SKM-1 (cell line): ENCODE measurements at regions not wholly inside any gene's neighbourhood (a gene's known extent, or its start where the extent isn't known, plus 50 kb on each side); places are given as distances from the start of the nearest gene placed in this dataset.
"Not testable (repeated sequence)": the region's sequence is repeated elsewhere in the genome, so short reads cannot be mapped to it uniquely, and the experiment has no call there.

Experiments used
- DNase-seq: peaks from one replicate; lab custom pipeline; 2025; ENCODE audit not compliant: unreplicated experiment; lab: John Stamatoyannopoulos, UW

DNA sequence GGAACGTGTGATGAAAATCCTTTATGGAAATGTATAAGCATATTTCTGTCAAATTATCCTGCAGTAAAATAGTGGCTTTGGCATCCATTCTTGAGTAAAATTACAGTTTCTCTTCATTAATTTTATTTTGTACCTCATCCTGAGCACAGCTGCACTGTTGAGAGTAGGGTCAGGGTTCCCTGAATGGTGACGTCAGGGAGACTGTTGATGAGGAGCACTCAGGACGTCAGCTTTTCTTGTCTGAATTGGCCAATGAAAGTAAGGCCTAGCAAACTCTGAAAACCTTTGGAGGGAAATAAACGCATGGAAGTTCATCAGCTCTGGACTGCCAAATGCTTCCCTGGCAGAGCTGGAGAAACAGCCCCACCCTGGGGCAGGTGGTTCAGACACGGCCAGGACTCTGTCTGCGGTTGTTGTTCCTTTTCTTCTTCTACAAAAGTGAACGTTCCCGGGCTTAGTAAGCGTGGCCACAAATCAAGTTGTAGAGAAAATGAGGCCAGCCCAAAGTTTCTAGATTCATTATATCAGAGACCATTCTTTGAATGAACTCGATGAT is 179.7 kb upstream of the EXOC2 start:
- no peak for DNase-seq

DNA sequence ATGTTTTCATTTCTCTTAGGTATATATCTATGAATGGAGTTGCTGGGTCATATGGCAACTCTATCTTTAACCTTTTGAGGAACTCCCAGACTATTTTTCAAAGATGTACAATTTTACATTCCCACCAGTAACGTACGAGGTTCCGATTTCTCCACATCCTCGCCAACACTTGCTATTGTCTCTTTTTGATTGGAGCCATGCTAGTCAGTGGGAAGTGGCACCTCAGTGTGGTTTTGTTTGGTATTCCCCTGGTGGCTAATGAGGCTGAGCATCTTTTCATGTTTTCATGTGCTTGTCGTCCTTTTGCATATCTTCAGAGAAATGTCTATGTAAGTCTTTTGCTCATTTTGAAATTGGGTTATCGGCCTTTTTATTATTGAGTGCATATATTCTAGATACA is 178.6 kb upstream of the EXOC2 start:
- no peak for DNase-seq

DNA sequence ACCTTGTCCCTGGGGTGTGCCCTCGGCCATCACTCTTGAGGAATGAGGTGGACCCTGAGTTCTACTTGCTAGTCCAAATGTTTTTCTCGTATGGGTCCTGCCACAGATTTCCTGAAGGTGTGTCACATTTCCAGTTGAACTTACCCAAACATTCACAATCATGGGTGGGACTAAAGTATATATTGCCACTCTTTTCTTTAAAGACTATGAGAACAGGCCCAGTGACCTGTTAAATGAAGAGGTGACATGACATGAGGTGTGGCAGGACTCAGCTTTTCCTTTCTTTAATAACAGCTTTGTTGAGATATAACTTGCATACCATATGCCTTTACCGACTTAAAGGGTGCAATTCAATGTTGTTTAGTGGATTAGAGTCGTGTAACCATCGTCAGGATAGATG is 177.2 kb upstream of the EXOC2 start:
- DNase-seq: no peak

DNA sequence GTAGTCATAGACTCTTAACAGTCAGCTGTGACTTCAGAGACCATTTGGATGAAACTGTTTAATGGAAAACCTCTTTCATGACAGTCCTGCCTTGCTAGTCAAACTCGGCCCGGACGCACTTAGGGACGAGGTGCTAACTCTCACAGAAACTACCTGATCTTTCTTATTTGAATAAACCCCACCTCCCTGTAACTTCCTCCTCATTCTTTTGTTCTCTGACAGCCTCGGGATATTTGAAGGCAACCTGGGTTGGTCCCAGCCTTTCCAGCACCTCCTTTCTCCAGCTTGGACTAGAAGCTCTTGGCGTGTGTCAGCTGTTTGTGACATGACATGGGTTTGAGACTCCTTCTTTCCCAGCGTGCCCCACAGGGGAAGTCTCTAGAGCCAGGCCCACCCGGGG is 175.3 kb upstream of the EXOC2 start:
- DNase-seq: no peak

DNA sequence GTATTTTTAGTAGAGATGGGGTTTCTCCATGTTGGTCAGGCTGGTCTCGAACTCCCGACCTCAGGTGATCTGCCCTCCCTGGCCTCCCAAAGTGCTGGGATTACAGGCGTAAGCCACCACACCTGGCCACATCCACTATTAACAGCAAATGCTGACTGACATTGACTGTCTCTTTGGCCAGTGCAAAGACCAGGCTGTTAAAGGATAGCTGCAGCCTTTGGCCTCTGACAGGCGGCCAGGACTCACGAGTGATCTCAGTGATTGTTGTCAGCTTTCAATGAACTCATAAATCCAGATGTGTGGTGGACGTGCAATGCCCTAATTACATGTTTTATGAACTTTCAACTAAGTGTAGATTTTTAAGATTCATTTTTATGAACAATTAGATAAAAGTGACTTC is 174.4 kb upstream of the EXOC2 start:
- no peak for DNase-seq

DNA sequence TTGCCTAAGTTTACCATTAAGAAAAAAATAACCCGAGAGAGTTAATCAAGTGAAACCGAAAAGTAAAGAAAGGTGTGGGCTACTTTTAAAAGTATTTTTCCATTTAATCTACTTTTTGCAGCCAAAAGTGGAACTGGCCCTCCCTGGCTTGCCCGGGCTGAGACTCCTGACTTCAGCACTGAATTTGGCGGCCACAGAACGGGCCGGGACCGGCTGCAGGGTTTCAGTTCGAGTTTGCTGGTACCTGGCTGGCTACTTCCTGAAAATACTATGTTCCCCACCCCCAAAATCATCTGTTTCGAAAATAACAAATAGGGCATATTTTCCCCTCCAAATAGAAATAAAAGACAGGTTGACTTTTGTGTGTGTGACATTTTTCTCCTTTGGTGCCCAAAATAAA is 173.4 kb upstream of the EXOC2 start:
- no peak for DNase-seq

DNA sequence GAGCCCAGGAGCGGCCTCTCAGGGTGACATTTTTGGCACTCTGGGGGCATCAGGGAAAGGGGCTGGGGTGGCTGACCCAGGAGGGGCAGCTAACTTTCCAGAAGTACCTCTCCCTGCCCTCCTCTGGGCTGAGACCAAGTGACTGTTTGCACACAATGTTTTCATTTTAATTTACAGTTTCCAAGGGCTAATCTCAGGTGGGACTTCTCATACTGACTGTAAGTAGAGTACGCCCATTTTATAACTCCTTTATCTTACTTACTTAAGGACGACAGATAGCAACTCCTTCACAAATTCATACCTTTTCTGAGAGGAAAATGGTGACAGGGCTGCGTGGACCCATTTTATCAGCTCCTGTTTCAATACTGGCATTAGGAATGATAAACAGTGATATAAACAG is 172.9 kb upstream of the EXOC2 start:
- no peak for DNase-seq

DNA sequence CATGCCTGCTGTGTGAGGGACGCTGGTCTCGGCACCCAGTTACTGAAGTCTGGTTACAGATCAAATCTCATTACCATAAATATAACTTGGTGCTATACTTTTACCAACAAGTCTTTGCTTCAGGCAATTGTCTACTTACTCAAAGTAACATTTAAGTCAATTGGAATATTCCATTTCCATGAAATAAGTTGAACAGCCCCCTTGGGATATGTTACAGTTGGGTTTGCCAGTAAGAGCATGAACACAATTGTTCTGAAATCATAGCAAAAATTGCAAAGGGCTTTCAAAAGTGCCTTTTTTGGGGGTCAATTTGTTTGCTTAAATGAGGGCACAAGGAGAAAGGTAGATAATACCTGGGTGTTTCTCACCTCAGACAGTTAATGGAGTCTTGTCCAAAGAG is 170.9 kb upstream of the EXOC2 start:
- no peak for DNase-seq

DNA sequence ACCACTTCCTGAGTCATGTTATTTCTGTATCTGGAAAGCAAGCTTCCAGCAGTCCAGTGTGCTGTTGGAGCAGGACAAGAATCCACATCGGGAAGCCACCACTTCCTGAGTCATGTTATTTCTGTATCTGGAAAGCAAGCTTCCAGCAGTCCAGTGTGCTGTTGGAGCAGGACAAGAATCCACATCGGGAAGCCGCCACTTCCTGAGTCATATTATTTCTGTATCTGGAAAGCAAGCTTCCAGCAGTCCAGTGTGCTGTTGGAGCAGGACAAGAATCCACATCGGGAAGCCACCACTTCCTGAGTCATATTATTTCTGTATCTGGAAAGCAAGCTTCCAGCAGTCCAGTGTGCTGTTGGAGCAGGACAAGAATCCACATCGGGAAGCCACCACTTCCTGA is 170.2 kb upstream of the EXOC2 start:
- not testable (repeated sequence) for DNase-seq

DNA sequence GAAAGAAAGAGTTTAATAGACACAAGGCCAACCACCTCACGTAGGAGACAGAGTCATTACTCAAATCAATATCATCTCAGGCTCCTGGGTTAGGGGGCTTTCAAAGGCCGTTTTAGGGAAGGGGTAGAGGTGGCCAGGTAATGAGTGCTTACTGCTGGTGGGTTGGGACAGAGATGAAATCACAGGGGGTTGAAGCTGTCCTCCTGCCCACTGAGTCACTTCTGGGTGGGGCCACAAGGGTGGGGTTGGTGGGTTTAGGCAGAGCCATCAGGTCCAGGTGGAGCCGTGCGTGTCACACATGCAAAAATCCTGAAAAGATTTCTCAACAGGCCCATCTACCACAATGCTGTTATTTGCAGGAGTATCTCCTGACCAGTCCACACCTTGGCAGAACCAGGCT is 167.0 kb upstream of the EXOC2 start:
- no peak for DNase-seq

DNA sequence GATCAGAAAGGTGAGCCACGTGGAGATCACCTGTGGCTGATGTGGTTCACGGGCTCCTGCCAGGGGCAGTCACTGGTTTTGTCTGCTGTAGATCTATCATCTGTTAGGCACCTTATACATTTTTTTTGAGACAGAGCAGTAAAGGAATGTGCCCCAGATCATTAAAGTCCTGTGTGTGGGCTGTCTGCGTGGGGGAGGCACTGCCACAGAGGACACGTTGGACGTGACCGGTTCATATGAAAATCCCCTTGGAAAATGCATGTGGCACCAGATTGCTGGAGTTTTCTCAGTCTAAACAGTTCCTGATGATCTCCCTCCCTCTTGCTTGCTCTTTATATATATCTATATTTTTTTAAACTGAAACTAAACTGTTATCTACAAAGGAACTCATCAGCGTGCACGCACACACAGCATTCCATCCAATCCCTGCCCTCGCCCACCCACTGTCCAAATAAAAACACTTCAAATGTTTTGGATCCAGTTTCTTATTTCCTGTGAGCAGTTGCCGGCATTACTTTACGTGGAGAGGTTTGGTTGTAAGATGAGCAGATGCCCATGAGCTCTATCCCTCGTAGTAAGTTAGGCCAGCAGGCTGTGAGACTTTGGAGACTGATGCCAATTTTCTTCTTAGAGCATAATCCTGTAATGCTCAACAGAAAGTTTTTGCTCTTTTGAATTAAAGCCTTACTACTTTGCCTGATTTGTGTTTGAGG is 161.6 kb upstream of the EXOC2 start:
- DNase-seq: no peak

DNA sequence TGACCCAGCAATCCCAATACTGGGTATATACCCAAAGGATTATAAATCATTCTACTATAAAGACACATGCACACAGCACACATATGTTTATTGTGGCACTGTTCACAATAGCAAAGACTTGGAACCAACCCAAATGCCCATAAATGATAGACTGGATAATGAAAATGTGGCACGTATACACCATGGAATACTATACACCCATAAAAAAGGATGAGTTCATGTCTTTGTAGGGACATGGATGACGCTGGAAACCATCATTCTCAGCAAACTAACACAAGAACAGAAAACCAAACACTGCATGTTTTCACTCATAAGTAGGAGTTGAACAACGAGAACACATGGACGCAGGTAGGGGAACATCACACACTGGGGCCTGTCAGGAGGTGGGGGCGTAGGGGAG is 159.3 kb upstream of the EXOC2 start:
- DNase-seq: not testable (repeated sequence)

DNA sequence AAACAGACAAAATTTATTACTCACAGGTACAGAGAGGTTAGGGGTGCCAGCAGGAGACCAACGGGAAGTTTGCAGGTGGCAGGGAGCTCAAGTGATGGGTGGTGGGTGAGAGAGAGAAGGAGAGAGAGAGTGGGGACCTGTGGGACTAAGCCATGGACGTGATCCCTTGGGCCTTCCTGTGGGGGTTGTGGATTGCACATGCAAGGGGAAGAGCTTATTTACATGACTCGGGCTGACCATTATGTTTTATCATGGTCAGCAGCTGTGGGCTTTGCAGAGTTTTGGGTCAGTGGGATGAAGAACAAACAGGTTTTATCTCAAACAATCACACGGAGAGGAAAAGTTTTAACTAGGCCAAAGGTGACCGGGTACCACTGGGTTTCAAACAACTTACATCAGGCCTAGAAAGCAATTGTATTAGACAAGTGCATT is 156.2 kb upstream of the EXOC2 start:
- DNase-seq: no peak

DNA sequence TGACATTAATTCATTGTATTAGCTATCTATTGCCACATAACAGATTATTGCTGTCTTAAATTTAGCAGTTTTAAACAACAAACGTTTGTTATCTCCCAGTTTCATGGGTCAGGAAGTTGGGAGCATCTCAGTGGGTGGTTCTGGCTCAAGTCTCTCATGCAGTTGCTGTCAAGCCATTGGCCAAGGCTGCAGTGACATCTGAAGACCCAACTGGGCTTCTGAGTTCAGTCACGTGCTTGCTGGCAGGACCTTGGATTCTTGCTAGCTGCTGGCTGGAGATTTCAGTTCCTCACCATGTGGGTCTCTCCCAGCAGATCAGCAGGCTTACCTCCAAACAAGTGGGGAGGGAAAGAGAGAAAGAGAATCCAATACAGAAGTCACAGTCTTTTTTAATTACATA is 152.6 kb upstream of the EXOC2 start:
- no peak for DNase-seq

DNA sequence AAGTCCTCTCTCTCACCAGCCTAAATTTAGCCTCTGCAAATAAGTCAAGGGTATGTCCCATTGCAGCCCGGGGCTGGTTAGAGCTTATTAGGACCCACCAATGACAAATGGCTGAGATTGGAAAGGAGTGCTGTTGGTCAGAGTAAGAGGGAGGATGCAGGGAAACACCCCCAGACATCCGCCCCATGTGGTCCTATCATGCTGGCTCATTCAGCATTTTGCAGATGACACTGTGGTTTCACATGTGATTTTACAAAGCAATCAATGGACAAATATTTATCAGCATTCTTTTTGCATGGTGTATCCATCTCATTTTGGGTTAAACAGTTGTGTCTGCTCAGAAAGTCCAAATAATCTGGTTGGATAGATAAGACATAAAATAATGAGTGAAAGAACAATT is 152.2 kb upstream of the EXOC2 start:
- DNase-seq: no peak

DNA sequence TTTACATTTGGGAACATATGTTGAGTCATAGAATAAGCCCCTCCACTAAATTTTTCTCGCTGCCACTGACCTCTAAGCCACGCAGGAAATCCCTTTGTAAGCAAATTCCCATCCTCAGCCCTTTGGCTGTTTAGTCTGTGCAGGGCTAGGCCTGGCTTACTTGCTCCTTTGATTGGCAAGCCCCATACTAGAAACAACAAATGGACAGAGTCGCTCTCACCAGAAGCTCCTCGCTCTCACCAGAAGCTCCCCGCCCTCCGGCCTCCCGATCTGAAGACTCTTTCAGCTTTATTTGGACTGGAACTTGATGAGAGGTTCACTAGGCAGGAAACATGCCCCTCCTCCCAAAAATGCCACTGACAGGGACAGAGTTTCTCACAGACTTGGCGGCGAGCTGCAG is 149.2 kb upstream of the EXOC2 start:
- DNase-seq: no peak

DNA sequence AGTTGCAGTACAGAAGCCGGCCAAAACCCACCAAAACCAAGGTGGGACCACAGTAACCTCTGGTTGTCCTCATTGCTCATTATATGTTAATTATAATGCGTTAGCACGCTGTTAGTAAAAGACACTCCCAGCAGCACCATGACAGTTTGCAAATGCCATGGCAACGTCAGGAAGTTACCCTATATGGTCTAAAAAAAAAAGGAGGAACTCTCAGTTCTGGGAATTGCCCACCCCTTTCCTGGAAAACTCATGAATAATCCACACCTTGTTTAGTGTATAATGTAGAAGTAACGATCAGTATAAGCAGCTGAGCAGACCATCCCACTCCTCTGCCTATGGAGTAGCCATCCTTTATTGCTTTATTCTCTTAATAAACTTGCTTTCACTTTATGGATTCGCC is 148.6 kb upstream of the EXOC2 start:
- no peak for DNase-seq

DNA sequence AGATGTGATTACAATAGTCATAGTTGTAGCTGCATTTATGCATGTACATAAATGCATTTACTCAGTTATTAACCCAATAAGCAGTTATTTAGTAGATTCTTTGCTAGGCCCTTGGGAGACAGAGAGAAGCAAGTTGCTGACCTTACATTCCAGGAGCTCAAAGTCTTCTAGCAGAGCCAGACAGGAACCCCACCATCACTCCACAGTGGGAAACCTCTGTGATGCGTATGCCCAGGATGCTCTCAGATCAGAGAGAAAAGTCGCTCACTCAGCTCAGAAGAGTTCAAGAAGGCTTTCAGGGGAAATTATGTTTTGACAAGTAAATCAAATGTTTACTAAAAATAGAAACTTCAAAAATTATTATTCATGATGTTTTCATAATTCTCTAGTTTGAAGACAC is 146.3 kb upstream of the EXOC2 start:
- no peak for DNase-seq

DNA sequence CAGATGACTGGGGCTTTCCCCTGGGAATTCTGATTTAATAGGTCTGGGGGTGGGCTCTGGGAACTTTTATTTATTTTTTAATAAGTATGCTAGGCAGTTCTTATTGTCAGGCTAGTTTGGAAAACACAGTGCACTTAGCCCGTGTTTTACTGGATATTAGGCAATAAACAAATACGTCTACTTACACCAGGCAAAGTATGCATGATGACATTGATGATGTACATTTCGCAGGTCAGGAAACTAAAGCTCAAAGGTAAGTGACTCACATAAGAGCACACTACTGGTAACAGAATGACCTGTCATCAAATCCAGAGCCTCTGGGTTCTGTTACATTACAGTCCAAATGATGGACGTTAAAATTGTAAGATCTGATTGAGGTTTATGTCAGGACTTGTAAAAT is 144.4 kb upstream of the EXOC2 start:
- no peak for DNase-seq

DNA sequence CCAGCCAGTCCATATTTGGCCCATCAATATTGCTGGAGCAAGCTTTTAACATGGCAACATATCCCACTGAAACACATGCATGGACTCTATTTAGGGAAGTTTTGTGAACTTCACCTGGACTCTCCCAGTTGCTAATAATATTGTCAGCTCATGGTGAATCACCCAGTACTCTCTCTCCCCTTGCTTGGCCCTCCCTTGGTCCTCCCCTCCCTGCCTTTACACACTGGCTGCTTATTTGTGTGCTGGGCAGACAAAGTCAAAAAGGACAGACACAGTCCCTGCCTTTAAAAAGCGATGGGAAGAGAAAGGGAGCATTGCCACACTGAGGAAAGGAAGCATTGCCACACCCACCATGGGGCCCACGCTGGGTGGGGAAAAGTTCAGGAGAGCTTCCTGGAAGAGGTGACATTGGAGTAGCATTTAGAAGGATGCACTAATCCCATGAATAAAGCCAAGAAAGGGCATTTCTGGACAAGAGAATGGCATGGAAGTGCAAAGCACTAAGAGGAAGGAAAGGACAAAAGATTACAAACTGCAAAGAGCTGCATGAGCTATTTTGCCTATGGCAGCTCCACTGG is 143.4 kb upstream of the EXOC2 start:
- no peak for DNase-seq

DNA sequence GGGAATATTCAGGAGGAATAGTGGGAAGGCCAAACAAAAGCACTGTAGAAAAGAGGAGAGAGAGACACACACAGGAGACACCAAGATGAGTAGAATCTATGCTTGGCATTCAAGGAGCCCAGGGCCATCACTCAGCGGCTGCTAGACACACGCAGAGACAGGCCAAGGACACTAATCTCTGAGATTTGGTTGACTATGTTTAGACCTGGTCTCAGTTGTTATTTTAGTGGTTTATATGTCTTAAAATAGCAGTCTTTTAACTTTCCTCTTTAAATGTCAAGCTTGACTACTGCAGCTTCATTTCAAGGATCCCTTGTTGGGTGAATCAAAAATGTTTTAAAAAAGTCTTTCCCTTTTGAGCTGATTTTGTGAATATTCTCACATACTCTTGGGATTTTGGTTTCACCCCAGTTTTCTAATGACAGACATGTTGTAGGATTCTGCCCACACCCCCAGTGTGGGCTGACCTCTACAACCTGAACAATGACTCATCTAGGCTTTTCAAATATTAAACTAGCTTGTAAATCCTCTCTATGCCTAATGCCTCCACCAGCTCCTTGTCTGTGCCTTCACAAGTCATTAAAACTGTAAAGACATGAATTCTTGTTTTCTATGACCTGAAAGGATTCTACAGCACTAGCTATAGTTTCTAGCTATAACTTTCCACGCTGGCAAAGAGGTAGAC is 142.7 kb upstream of the EXOC2 start:
- DNase-seq: no peak

DNA sequence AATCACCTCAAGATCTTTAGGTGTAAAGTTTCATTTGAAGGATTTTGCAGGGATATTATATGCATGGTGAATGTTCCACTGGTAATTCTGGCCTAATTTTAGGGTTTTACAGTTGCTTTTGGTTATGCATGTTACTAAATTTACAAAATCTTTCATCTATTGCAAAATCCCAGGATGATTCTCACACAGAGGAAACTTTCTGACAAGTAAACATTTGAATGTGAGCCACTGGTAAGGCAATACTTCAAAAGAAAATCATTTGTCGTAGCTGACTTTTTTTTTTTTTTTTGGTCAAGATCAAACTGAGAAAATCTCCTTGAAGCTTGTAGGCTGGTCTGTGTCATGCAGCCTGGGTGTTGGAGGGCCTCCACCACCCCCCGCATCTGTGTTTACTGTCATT is 141.9 kb upstream of the EXOC2 start:
- DNase-seq: no peak
